HG02852 (cell line): ENCODE measurements at regions not wholly inside any gene's neighbourhood (a gene's known extent, or its start where the extent isn't known, plus 50 kb on each side); places are given as distances from the start of the nearest gene placed in this dataset.

ENCODE experiments used
- ATAC-seq: cut with Tn5 transposase; IDR thresholded peaks from one replicate; pipeline ENCODE4 v1.9.1; 2021; ENCODE audit warnings: mild to moderate bottlenecking, moderate library complexity; ENCODE audit not compliant: unreplicated experiment

GRCh38 chr12:66903782-66904396, 225.0 kb upstream of the GRIP1 start:
- no peak for ATAC-seq

DNA sequence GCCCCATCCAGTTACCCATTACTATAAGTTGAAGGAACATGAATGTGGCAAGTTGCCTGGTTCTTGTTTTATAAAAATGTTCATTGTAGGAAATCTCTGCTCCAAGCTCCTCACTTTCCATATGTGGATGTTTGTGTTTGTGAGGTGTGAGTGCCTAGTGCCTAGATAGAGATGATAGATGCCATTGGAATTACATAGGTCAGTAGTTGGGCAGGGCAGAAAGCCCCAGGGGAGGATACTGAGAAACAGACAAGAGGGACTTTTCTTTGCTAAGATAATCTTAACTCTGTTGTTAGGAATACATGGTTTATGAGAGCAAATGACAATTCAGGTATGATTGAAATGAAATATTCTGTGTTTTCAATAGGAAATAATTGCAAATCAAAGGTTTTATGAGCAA, 226.3 kb upstream of the GRIP1 start:
- ATAC-seq = no peak

- no peak for ATAC-seq
These were observed 231.6 kb upstream of the GRIP1 start for GRCh38 chr12:66910366-66910974.

- no peak for ATAC-seq
These were observed 236.5 kb upstream of the GRIP1 start for GRCh38 chr12:66915306-66915904.

DNA sequence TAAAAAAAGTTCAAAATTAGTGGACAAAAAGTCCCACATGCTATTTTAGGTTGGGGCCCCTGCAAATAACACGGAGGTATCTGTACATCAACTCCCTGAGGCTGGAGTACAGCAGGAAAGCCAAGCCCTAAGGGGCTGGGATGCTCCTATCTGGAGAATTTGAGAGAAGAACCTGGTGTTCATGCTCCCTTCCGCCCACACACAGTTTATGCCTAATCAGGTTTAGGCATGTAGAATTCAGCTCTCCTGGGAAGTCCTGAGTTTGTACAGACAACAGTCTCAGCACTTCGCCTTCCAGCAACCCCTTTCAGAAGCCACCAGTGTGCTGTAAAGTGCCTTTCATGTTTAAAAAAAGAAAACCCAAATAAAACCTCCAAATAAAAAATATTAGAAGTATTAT, 237.3 kb upstream of the GRIP1 start:
- ATAC-seq = no peak

DNA sequence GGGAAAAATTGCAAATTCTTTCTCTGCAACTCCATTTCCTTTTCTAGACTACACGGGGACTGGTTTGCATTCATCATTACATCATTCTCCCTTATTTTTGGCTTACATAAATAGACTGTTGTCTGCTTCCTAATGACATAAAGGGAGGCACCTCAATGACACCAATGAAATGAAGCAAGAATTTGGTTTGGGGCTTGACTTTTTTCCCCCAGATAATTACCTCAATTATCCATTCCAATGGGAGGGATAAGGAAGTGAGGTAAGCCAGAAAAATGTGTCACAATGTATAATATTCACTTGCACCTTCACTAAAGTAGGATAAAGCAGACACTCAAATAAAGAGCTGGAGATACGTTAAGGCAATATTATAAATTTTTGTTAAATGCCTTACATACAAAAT, 240.6 kb upstream of the GRIP1 start:
- ATAC-seq = no peak

DNA sequence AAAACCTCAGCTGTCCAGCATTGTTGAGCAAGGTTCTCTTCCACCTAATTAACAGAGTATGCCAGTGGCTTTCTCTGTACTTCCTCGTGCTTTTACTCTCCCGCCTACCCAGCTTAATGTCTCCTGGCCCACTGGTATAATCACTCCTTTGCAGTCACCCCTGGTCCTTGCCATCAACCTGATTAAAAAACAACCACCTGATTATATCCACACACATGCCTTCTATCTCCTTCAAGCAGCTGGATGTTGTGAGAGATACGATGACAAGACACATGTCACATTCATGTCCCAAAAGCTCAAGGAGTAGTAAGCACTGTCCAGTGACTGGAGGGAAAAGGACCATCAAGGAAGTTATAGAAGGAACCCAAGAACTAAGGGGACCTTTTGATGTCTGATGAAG, 241.3 kb upstream of the GRIP1 start:
- ATAC-seq = no peak

DNA sequence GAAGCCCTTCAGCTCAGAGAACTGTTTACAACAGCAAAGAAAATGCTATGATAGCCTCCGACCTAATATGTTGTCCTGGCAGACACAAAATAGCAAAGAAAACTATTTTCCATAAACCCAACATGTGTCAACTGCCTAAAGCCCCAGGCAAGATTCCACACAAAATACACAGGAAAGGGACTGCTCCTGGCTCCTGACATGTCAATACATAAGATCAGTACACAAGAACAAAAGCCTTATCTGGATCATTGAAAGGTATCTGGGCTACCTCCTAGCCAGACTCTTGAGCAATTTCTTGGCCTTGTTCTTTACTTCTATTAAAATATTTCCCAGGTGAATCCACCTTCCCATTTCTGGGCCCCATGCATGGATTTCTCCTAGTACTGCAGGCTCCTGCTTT, 242.3 kb upstream of the GRIP1 start:
- no peak for ATAC-seq

DNA sequence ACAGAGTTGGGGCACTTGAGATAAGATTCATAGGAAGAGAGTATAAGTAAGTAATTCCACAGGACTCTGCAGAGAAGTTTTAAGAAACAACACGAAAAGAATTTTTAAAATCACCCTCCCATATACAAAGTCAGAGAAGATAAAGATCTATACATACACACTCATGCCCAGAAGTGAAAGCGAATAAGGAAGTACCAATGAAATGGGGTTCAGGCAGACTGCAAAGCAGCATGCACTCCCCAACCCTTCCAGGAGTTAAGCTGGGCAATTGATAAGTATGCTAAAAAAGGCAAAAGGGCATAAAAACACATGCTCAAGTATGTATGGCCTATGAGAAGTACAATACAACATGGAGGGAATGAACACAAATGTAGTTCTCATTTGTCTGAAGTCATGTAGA, 246.2 kb upstream of the GRIP1 start:
- ATAC-seq = no peak

DNA sequence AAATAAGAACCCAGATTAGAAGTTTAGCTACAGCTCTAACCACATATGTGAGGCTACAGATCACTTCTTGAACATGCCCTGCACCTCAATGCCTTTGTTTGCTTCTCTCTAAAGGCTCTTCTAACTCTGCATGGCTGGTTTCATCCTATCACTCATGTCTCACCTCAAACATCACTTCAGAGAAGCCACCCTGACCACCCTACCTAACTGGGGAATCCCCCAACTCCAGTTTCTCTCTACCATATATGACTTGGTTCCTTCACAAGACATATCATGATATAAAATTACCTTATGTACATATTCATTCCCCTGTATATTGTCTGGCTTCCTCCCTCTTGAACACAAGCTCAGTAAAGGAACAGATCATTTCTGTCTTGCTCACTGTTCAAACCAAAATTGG, 250.2 kb upstream of the GRIP1 start:
- ATAC-seq = no peak

DNA sequence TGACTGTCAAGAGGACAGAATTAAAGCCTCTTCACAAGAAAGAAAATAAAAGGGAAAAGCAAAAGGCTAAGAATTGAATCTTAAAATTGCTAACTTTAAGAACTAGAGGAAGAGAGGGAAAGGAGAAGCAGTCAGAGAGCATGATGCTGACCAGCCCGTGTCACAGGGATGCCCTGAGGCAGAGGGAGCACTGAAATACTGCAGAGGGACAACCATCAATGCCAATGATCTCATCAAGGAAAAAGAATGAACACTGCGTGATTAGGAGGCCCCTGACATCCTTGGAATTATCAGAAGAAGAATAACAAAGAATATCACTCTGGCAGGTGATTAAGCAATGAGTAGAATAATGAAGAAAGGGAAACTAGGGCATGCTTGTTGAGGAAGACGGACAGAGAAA, 252.2 kb upstream of the GRIP1 start:
- no peak for ATAC-seq

DNA sequence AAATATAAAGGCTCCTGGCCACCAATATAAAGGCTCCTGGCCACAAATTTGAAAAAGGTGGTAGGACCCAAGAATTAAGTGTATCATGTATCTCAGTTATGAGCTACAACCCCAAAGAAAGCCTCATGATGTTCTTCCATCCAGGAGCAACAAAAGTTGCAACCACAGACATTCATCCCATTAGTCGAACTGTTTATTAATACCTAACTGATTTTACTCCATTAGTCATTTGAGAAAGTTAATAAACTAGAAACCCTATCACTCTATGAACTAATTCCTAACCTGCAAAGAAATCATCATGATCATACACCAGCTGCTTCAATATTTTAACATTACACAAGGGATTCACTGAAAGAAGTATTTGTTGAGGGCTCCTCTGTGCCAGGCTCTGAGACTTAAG, 253.2 kb upstream of the GRIP1 start:
- ATAC-seq = no peak

- ATAC-seq = no peak
These were observed 255.6 kb upstream of the GRIP1 start for GRCh38 chr12:66934302-66935062.

DNA sequence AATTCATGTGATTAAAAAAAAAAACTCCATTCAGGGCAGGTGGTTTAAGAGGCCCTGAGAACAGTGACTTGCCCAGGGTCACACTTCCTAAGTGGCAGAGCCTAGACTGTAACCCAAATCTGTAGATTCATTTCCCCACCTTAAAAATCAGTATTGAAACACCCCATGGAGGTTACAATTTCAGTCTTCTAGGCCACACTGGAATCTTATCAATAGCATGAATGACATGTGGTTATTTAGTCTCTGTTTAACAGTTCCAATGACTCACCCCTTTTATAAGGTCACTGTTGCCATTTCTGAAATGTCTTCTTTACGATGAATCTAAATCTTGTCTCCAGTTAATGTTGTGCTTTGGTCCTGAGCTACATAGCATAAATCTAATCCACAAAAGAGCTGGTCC, 262.3 kb upstream of the GRIP1 start:
- no peak for ATAC-seq

DNA sequence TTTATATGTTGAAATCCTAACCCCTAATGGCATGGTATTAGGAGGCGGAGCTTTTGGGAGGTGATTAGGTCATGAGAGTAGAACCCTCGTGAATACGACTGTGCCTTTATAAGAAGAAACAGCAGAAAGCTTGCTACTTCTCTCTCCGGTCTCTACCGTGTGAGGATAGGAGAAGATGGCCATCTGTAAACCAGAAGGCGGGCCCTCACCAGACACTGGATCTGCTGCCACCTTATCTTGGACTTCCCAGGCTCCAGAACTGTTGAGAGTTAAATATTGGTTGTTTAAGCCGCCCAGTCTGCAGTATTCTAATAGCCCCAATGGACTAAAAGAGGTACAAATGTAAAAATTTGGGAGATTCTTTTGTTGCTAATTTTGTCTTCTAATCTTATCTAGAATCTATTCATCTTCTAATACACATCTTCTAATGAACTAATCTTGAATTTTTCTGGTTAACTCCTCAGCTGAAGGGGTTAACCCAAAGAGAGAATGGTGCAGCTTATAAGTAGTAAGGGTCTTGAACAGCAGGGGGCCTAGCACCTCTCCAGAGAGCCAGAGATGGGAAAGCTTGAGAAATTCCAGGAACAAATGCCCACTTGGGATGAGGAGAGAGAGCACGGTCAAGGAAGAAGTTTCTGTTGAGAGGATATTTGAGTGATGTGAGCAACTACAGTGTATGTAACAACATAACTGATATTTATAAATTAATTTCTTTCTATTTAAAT, 264.0 kb upstream of the GRIP1 start:
- ATAC-seq = no peak

- ATAC-seq = no peak
These were observed 265.5 kb upstream of the GRIP1 start for GRCh38 chr12:66944365-66944764.

DNA sequence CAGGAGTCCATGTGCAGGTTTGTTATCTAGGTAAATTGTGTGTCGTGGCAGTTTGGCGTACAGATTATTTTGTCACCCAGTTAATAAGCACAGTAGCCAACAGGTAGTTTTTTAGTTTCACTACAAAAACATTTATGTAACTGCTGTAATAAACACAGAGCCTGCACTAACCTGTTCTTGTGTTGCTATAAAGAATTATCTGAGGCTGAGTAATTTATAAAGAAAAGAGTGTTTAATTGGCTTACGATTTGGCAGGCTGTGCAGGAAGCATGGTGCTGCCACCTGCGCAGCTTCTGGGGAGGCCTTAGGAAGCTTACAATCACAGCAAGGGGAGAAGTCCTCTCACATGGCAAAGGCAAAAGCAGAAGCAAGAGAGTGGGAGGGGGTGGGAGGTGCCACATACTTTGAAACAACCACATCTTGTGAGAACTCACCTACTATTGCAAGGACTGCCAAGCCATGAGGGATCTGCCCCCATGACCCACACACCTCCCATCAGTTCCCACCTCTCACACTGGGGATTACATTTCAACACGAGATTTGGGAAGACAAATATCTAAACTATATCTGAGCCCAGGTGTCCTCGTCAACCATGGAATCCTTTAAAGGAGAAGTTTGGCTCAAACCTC, 266.4 kb upstream of the GRIP1 start:
- ATAC-seq = no peak

DNA sequence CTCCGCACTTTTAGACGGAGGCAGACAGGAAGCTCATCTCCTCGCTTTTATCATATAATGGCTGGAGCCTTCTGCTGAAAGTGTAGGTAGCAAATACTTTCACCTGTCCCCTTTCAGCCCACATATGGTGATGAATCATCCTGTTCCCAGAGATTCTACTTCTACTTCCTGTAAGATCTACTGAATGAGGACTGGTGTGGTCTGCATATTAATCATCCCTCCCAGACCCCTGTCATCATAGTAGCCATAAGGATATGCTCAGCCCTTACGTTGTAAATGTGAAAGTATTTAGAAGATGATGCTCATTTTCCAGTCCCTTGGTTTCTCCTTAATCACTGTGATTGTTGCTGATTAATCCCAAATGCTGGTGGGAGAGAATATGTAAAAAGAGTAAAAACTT, 268.2 kb upstream of the GRIP1 start:
- no peak for ATAC-seq

DNA sequence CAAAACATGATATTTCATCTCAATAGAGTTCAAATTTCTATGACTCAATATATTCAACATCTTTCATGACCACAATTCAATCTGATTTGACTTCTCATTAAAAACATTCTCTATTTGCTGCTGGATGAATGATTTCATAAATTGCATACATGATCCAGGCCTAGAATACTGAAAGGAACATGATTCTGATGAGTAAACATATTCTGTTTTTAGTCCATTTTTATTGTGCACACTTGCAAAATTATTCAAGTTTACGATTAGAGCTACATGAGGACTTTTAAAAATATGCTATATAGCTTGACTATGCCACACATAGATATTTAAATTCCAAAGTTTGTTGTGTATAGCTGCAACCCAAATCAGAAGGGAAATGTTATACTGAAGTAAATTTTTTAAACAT, 273.8 kb upstream of the GRIP1 start:
- ATAC-seq = no peak

- no peak for ATAC-seq
These were observed 277.4 kb upstream of the GRIP1 start for GRCh38 chr12:66956300-66956699.

DNA sequence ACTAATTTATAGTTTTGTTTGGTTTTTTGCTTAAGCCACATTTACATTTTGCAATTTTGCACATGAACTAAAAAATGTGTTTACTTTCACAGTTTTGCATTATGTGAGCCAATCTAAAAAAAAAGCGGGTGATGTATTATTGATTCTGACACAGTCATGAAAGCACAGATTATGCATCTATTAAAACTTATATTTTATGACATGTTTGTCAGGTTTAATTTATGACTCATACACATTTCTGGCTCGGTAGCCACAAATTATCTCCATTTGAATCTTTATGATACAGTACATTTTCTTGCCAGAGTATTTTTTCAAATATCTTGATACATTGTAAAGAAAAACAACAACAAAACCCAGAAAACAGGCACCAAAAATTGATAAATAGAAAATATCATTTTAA, 280.4 kb upstream of the GRIP1 start:
- no peak for ATAC-seq
